ENCODE measurements at regions not wholly inside any gene's neighbourhood (a gene's known extent, or its start where the extent isn't known, plus 50 kb on each side); places are given as distances from the start of the nearest gene placed in this dataset.
"Not testable (repeated sequence)": the region's sequence is repeated elsewhere in the genome, so short reads cannot be mapped to it uniquely, and the experiment has no call there.

GRCh38 chr1:242966892-242967291, 288.2 kb downstream of the CEP170 start:
- no peak for DNase-seq (ENCODE audit: low spot score in 2 of 2)

GRCh38 chr1:242959397-242959796, 295.7 kb downstream of the CEP170 start:
- H3K4me3 ChIP-seq (ENCODE audit: low read depth, poor library complexity, severe bottlenecking); intact Hi-C loops (cut with DNase I; ENCODE audit: low total_unique reads); DNase-seq (ENCODE audit: low spot score in 2 of 2): not testable (repeated sequence)
- 59 to 71% methylated on average over 3 of the region's 3 CpGs for WGBS, 2 donors

More at GRCh38 chr1:242966892-242967291, 288.2 kb downstream of the CEP170 start:
- intact Hi-C loops (cut with DNase I; ENCODE audit: low total_unique reads): no loop called here
- 85 to 89% methylated on average over 3 of the region's 3 CpGs for WGBS, 2 donors
- no peak overlapping the region for H3K4me3 ChIP-seq (ENCODE audit: low read depth, poor library complexity, severe bottlenecking)
- no peak for TF ChIP-seq POLR2A (IDR thresholded peaks at IDR 0.05)
- no peak for TF ChIP-seq CTCF (IDR thresholded peaks at IDR 0.05)

- intact Hi-C loops (cut with DNase I; ENCODE audit: low total_unique reads); H3K4me3 ChIP-seq (ENCODE audit: low read depth, poor library complexity, severe bottlenecking); DNase-seq (ENCODE audit: low spot score in 2 of 2): not testable (repeated sequence)
- 83 to 89% methylated on average over 3 of the region's 3 CpGs for WGBS, 2 donors
Measured at GRCh38 chr1:242954945-242955344, 300.1 kb downstream of the CEP170 start.

- intact Hi-C loops (cut with DNase I; ENCODE audit: low total_unique reads): no loop called here
- TF ChIP-seq CTCF (IDR thresholded peaks at IDR 0.05) (no peak), POLR2A (IDR thresholded peaks at IDR 0.05) (no peak)
- no peak overlapping the region for H3K4me3 ChIP-seq (ENCODE audit: low read depth, poor library complexity, severe bottlenecking)
- DNase-seq (ENCODE audit: low spot score in 2 of 2): no peak
- WGBS, 2 donors: 82% methylated on average over 3 of the region's 3 CpGs
Measured at GRCh38 chr1:242946206-242946605, 308.9 kb downstream of the CEP170 start.

- DNase-seq (ENCODE audit: low spot score in 2 of 2); H3K4me3 ChIP-seq (ENCODE audit: low read depth, poor library complexity, severe bottlenecking); intact Hi-C loops (cut with DNase I; ENCODE audit: low total_unique reads): not testable (repeated sequence)
- 34 to 40% methylated on average over 6 to 11 of the region's 11 CpGs for WGBS, 2 donors
Measured at GRCh38 chr1:242936725-242937124, 318.4 kb downstream of the CEP170 start.

- intact Hi-C loops (cut with DNase I; ENCODE audit: low total_unique reads); DNase-seq (ENCODE audit: low spot score in 2 of 2): not testable (repeated sequence)
Measured at GRCh38 chr1:242924717-242925116, 330.4 kb downstream of the CEP170 start.

GRCh38 chr1:242923603-242924002, 331.5 kb downstream of the CEP170 start:
- DNase-seq (ENCODE audit: low spot score in 2 of 2); H3K4me3 ChIP-seq (ENCODE audit: low read depth, poor library complexity, severe bottlenecking); intact Hi-C loops (cut with DNase I; ENCODE audit: low total_unique reads): not testable (repeated sequence)
- WGBS, 2 donors: 89 to 94% methylated on average over 3 of the region's 3 CpGs

More at GRCh38 chr1:242924717-242925116, 330.4 kb downstream of the CEP170 start:
- WGBS, 2 donors: 31 to 43% methylated on average over 6 of the region's 6 CpGs
- H3K4me3 ChIP-seq (ENCODE audit: low read depth, poor library complexity, severe bottlenecking): not testable (repeated sequence)

- DNase-seq (ENCODE audit: low spot score in 2 of 2); H3K4me3 ChIP-seq (ENCODE audit: low read depth, poor library complexity, severe bottlenecking); intact Hi-C loops (cut with DNase I; ENCODE audit: low total_unique reads): not testable (repeated sequence)
- WGBS, 2 donors: 20 to 33% methylated on average over 4 of the region's 4 CpGs
Measured at GRCh38 chr1:242914729-242915128, 340.4 kb downstream of the CEP170 start.

GRCh38 chr1:242912855-242913254, 342.2 kb downstream of the CEP170 start:
- H3K4me3 ChIP-seq (ENCODE audit: low read depth, poor library complexity, severe bottlenecking); DNase-seq (ENCODE audit: low spot score in 2 of 2); intact Hi-C loops (cut with DNase I; ENCODE audit: low total_unique reads): not testable (repeated sequence)
- 85 to 90% methylated on average over 1 of the region's 1 CpG for WGBS, 2 donors

- intact Hi-C loops (cut with DNase I; ENCODE audit: low total_unique reads); H3K4me3 ChIP-seq (ENCODE audit: low read depth, poor library complexity, severe bottlenecking); DNase-seq (ENCODE audit: low spot score in 2 of 2): not testable (repeated sequence)
- 74 to 78% methylated on average over 2 of the region's 2 CpGs for WGBS, 2 donors
Measured at GRCh38 chr1:242900558-242900957, 354.5 kb downstream of the CEP170 start.
